ENCODE measurements at regions not wholly inside any gene's neighbourhood (a gene's known extent, or its start where the extent isn't known, plus 50 kb on each side); places are given as distances from the start of the nearest gene placed in this dataset.

GRCh38 chr5:113800686-113801085, 287.2 kb downstream of the YTHDC2 start:
- TF ChIP-seq, protein P1, sequence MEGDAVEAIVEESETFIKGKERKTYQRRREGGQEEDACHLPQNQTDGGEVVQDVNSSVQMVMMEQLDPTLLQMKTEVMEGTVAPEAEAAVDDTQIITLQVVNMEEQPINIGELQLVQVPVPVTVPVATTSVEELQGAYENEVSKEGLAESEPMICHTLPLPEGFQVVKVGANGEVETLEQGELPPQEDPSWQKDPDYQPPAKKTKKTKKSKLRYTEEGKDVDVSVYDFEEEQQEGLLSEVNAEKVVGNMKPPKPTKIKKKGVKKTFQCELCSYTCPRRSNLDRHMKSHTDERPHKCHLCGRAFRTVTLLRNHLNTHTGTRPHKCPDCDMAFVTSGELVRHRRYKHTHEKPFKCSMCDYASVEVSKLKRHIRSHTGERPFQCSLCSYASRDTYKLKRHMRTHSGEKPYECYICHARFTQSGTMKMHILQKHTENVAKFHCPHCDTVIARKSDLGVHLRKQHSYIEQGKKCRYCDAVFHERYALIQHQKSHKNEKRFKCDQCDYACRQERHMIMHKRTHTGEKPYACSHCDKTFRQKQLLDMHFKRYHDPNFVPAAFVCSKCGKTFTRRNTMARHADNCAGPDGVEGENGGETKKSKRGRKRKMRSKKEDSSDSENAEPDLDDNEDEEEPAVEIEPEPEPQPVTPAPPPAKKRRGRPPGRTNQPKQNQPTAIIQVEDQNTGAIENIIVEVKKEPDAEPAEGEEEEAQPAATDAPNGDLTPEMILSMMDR (IDR thresholded peaks at IDR 0.05) = no peak
- TF ChIP-seq ZFX (IDR thresholded peaks at IDR 0.05; ENCODE audit: borderline replicate concordance) = no peak
